T-cell (primary cell): ENCODE measurements at regions not wholly inside any gene's neighbourhood (a gene's known extent, or its start where the extent isn't known, plus 50 kb on each side); places are given as distances from the start of the nearest gene placed in this dataset.

Experiments used
- ATAC-seq, 4 experiments: fragments of 200-7000 bp in 3 of 4; fragments of 150-1000 bp in 1 of 4; cut with Tn5 transposase; replicated peaks in 1 of 4; 1 replicate in 3 of 4; 2 replicates in 1 of 4; pipeline ENCODE4 v1.10.0; 2021; ENCODE audit warnings: moderate library complexity in 3 of 4, mild to moderate bottlenecking in 2 of 4, moderate number of reproducible peaks in 1 of 4
- CTCF ChIA-PET, 2 donors: fragments of 300-600 bp; sonication (Branson Sonifier 250); formaldehyde crosslinking; loops; one replicate each; lab custom pipeline; 2022; ENCODE audit warnings: antibody characterized with exemption in 2 of 2; lab: Charles Lee
- POLR2A ChIA-PET, 2 donors: fragments of 300-600 bp; sonication (Branson Sonifier 250); formaldehyde crosslinking; loops; one replicate each; lab custom pipeline; 2022; ENCODE audit warnings: antibody characterized with exemption in 2 of 2; lab: Charles Lee
- DNase-seq, 35 experiments: peaks; one replicate each; pipeline versions ENCODE4 v3.0.0 to v3.0.0-alpha.2; 2013 to 2023
- H3K27ac ChIP-seq: one replicate; pipeline ENCODE4 v1.5.1; 2013; ENCODE audit warnings: low read length
- H3K27me3 ChIP-seq, 2 experiments: replicated peaks in 1 of 2; 1 replicate in 1 of 2; 2 replicates in 1 of 2; pipeline versions ENCODE4 v1.6.1 to v1.7.0; 2013; ENCODE audit warnings: low read length in 1 of 2, mixed read lengths in 1 of 2; ENCODE audit not compliant: control insufficient read depth in 2 of 2, insufficient read depth in 2 of 2; ENCODE audit errors: extremely low read depth in 1 of 2
- H3K36me3 ChIP-seq, 2 donors: 1 replicate in 1 of 2; 2 replicates in 1 of 2; pipeline versions ENCODE4 v1.6.1 to v1.7.0; 2013; ENCODE audit warnings: low read length in 1 of 2; ENCODE audit not compliant: control insufficient read depth in 2 of 2, insufficient read depth in 1 of 2; ENCODE audit errors: extremely low read depth in 1 of 2
- H3K4me1 ChIP-seq, 2 experiments: 1 replicate in 1 of 2; 2 replicates in 1 of 2; pipeline versions ENCODE4 v1.6.1 to v1.7.0; 2013; ENCODE audit warnings: low read length in 2 of 2, mixed read lengths in 1 of 2; ENCODE audit not compliant: insufficient read depth in 2 of 2, control insufficient read depth in 1 of 2; ENCODE audit errors: extremely low read depth in 1 of 2
- H3K4me3 ChIP-seq, 2 donors: 1 replicate in 1 of 2; 2 replicates in 1 of 2; pipeline versions ENCODE4 v1.5.1 to v1.7.0; 2013; ENCODE audit warnings: mild to moderate bottlenecking in 2 of 2, low read length in 1 of 2, moderate library complexity in 1 of 2; ENCODE audit not compliant: control insufficient read depth in 1 of 2; ENCODE audit errors: extremely low read depth in 1 of 2
- H3K9me3 ChIP-seq: 2 replicates; pipeline ENCODE4 v1.7.0; 2013
- H3K27ac Mint-ChIP-seq, 2 donors: one replicate each; pipeline ENCODE4 v1.8.0; 2020 to 2021; ENCODE audit warnings: mild to moderate bottlenecking in 2 of 2, mixed read lengths in 2 of 2
- H3K27me3 Mint-ChIP-seq, 2 donors: one replicate each; pipeline ENCODE4 v1.8.0; 2021 to 2022; ENCODE audit warnings: mixed read lengths in 2 of 2
- H3K36me3 Mint-ChIP-seq: one replicate; pipeline ENCODE4 v1.8.0; 2021; ENCODE audit warnings: mixed read lengths
- H3K4me1 Mint-ChIP-seq, 3 donors: one replicate each; pipeline ENCODE4 v1.8.0; 2020 to 2022; ENCODE audit warnings: mixed read lengths in 3 of 3, mild to moderate bottlenecking in 1 of 3
- H3K4me3 Mint-ChIP-seq, 3 donors: one replicate each; pipeline ENCODE4 v1.8.0; 2020 to 2022; ENCODE audit warnings: mild to moderate bottlenecking in 3 of 3, mixed read lengths in 3 of 3, moderate library complexity in 3 of 3
- H3K9me3 Mint-ChIP-seq, 3 donors: one replicate each; pipeline ENCODE4 v1.8.0; 2020 to 2022; ENCODE audit warnings: mixed read lengths in 3 of 3
- WGBS: methylation state at CpG from one replicate; pipeline ENCODE4 v1.1.5; 2013; ENCODE audit warnings: missing lambda C conversion rate; ENCODE audit not compliant: insufficient coverage; 5-methylcytosine and 5-hydroxymethylcytosine counted together

GRCh38 chr6:3593161-3593560 lies 136.3 kb upstream of the SLC22A23 start:
- CTCF ChIA-PET, result no interaction called here
- H3K27ac ChIP-seq, result no peak overlapping the region
- Mint-ChIP-seq H3K36me3 (no peaks in the 10 kb centered on the region), H3K4me3 (no peak overlapping the region), H3K27me3 (peaks cover 7 to 14% of the 10 kb centered on the region in 2 donors), H3K9me3 (no peaks in the 10 kb centered on the region), H3K27ac (no peak overlapping the region), H3K4me1 (no peaks in the 10 kb centered on the region)
- no peaks in the 10 kb centered on the region for H3K4me1 ChIP-seq
- H3K4me3 ChIP-seq, result no peak overlapping the region
- POLR2A ChIA-PET, result no interaction called here
- ATAC-seq, result no peak
- WGBS, result no CpG with 5 or more reads among the region's 6 CpGs
- no peaks in the 10 kb centered on the region for H3K9me3 ChIP-seq
- peaks cover 0 to 3% of the 10 kb centered on the region in 2 experiments for H3K27me3 ChIP-seq
- DNase-seq, result no peak
- no peaks in the 10 kb centered on the region for H3K36me3 ChIP-seq

- 96% methylated on average over 4 of the region's 7 CpGs for WGBS
- Histone ChIP-seq H3K4me3 (no peak overlapping the region), H3K36me3 (no peaks in the 10 kb centered on the region), H3K4me1 (no peaks in the 10 kb centered on the region), H3K9me3 (peaks cover 3% of the 10 kb centered on the region), H3K27me3 (peaks cover 0 to 3% of the 10 kb centered on the region in 2 experiments), H3K27ac (no peak overlapping the region)
- peaks cover 7 to 14% of the 10 kb centered on the region in 2 donors for H3K27me3 Mint-ChIP-seq
- CTCF ChIA-PET, result no interaction called here
- no peak for DNase-seq
- H3K4me1 Mint-ChIP-seq, result no peaks in the 10 kb centered on the region
- no peak overlapping the region for H3K4me3 Mint-ChIP-seq
- peaks cover 0 to 4% (median 0%) of the 10 kb centered on the region in 3 donors for H3K9me3 Mint-ChIP-seq
- H3K27ac Mint-ChIP-seq, result no peak overlapping the region
- POLR2A ChIA-PET, result no interaction called here
- no peak for ATAC-seq
- H3K36me3 Mint-ChIP-seq, result no peaks in the 10 kb centered on the region
Observed at GRCh38 chr6:3592371-3592941, 135.6 kb upstream of the SLC22A23 start.

GRCh38 chr6:3591970-3592369 lies 135.1 kb upstream of the SLC22A23 start:
- ChIA-PET CTCF (no interaction called here), POLR2A (no interaction called here)
- H3K9me3 ChIP-seq, result peaks cover 3% of the 10 kb centered on the region
- H3K36me3 ChIP-seq, result no peaks in the 10 kb centered on the region
- Mint-ChIP-seq H3K27ac (no peak overlapping the region), H3K27me3 (peaks cover 9 to 17% of the 10 kb centered on the region in 2 donors), H3K4me3 (no peak overlapping the region), H3K9me3 (peaks cover 0 to 7% (median 4%) of the 10 kb centered on the region in 3 donors), H3K4me1 (no peaks in the 10 kb centered on the region), H3K36me3 (no peaks in the 10 kb centered on the region)
- H3K27ac ChIP-seq, result no peak overlapping the region
- H3K4me1 ChIP-seq, result no peaks in the 10 kb centered on the region
- H3K4me3 ChIP-seq, result no peak overlapping the region
- no peak for ATAC-seq
- H3K27me3 ChIP-seq, result peaks cover 0 to 3% of the 10 kb centered on the region in 2 experiments
- no peak for DNase-seq
- no CpG with 5 or more reads among the region's 1 CpG for WGBS

GRCh38 chr6:3587660-3588059 lies 130.8 kb upstream of the SLC22A23 start:
- H3K4me3 Mint-ChIP-seq, result no peak overlapping the region
- peaks cover 0 to 10% (median 4%) of the 10 kb centered on the region in 3 donors for H3K9me3 Mint-ChIP-seq
- Histone ChIP-seq H3K36me3 (no peaks in the 10 kb centered on the region), H3K9me3 (peaks cover 3% of the 10 kb centered on the region), H3K4me1 (no peaks in the 10 kb centered on the region), H3K27me3 (peaks cover 0 to 5% of the 10 kb centered on the region in 2 experiments), H3K4me3 (no peak overlapping the region), H3K27ac (no peak overlapping the region)
- peaks cover 33 to 36% of the 10 kb centered on the region in 2 donors for H3K27me3 Mint-ChIP-seq
- H3K4me1 Mint-ChIP-seq, result no peaks in the 10 kb centered on the region
- DNase-seq (no peak), ATAC-seq (no peak)
- no peaks in the 10 kb centered on the region for H3K36me3 Mint-ChIP-seq
- H3K27ac Mint-ChIP-seq, result no peak overlapping the region
- ChIA-PET CTCF (no interaction called here), POLR2A (no interaction called here)

GRCh38 chr6:3585320-3585935 lies 128.6 kb upstream of the SLC22A23 start:
- Mint-ChIP-seq H3K4me3 (no peak overlapping the region), H3K9me3 (peaks cover 0 to 10% (median 4%) of the 10 kb centered on the region in 3 donors), H3K4me1 (no peaks in the 10 kb centered on the region), H3K36me3 (no peaks in the 10 kb centered on the region), H3K27ac (no peak overlapping the region), H3K27me3 (peaks cover 30 to 37% of the 10 kb centered on the region in 2 donors)
- ATAC-seq, result no peak
- no CpG with 5 or more reads among the region's 5 CpGs for WGBS
- CTCF ChIA-PET, result no interaction called here
- H3K27me3 ChIP-seq, result peaks cover 0 to 5% of the 10 kb centered on the region in 2 experiments
- H3K27ac ChIP-seq, result no peak overlapping the region
- no peak for DNase-seq
- peaks cover 3% of the 10 kb centered on the region for H3K9me3 ChIP-seq
- H3K4me3 ChIP-seq, result no peak overlapping the region
- no peaks in the 10 kb centered on the region for H3K36me3 ChIP-seq
- no peaks in the 10 kb centered on the region for H3K4me1 ChIP-seq
- POLR2A ChIA-PET, result no interaction called here

GRCh38 chr6:3584606-3585005 lies 127.8 kb upstream of the SLC22A23 start:
- DNase-seq (no peak), ATAC-seq (no peak)
- Histone ChIP-seq H3K4me3 (no peak overlapping the region), H3K27me3 (peaks cover 0 to 5% of the 10 kb centered on the region in 2 experiments), H3K36me3 (no peaks in the 10 kb centered on the region), H3K9me3 (peaks cover 3% of the 10 kb centered on the region), H3K4me1 (no peaks in the 10 kb centered on the region), H3K27ac (no peak overlapping the region)
- WGBS, result no CpG with 5 or more reads among the region's 4 CpGs
- Mint-ChIP-seq H3K36me3 (no peaks in the 10 kb centered on the region), H3K4me1 (no peaks in the 10 kb centered on the region), H3K27me3 (peaks cover 27 to 35% of the 10 kb centered on the region in 2 donors), H3K9me3 (peaks cover 0 to 10% (median 4%) of the 10 kb centered on the region in 3 donors), H3K4me3 (no peak overlapping the region), H3K27ac (no peak overlapping the region)
- POLR2A ChIA-PET, result no interaction called here
- CTCF ChIA-PET, result no interaction called here
